ENCODE measurements at regions not wholly inside any gene's neighbourhood (a gene's known extent, or its start where the extent isn't known, plus 50 kb on each side); places are given as distances from the start of the nearest gene placed in this dataset.

DNA sequence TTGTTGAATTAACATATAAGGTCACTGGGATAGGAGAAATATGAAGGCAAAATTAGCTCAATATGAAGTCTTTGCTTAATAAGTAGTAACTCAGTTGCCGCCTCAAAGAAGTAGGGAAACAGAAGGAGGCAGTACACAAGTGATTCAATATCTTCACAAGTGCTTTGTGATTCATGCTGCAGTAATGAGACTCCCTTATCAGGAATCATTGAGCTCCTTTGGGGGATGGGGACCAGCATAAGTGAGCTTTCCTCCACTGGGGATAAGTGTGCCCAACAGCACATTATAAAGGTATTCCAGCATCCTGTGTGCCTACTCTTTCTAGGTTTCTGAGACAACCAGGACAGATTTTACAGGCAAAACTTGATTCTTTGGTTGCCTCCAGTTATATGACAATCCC lies 323.4 kb upstream of the UBE2E3 start:
- TF ChIP-seq, protein P1, sequence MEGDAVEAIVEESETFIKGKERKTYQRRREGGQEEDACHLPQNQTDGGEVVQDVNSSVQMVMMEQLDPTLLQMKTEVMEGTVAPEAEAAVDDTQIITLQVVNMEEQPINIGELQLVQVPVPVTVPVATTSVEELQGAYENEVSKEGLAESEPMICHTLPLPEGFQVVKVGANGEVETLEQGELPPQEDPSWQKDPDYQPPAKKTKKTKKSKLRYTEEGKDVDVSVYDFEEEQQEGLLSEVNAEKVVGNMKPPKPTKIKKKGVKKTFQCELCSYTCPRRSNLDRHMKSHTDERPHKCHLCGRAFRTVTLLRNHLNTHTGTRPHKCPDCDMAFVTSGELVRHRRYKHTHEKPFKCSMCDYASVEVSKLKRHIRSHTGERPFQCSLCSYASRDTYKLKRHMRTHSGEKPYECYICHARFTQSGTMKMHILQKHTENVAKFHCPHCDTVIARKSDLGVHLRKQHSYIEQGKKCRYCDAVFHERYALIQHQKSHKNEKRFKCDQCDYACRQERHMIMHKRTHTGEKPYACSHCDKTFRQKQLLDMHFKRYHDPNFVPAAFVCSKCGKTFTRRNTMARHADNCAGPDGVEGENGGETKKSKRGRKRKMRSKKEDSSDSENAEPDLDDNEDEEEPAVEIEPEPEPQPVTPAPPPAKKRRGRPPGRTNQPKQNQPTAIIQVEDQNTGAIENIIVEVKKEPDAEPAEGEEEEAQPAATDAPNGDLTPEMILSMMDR (conservative IDR thresholded peaks at IDR 0.05) = no peak

More for the DNA sequence above, 323.4 kb upstream of the UBE2E3 start:
- H3K4me1 ChIP-seq (ENCODE audit: insufficient read depth, low read length) = no peaks in the 10 kb centered on the region
- H4K5ac ChIP-seq (ENCODE audit: insufficient read length, low read depth, low read length) = no peak overlapping the region
- H3T11ph ChIP-seq (ENCODE audit: low read length) = no peak overlapping the region
- Mint-ChIP-seq H3K27ac (no peak overlapping the region), H3K27me3 (ENCODE audit: low read depth) (no peaks in the 10 kb centered on the region), H3K4me1 (peaks cover 5 to 16% of the 10 kb centered on the region in 2 experiments; a peak in 3 of 4 replicates), H3K4me3 (no peak overlapping the region), H3K9me3 (no peaks in the 10 kb centered on the region), H3K36me3 (ENCODE audit: insufficient read depth in 1 of 3, low read depth in 3 of 3) (no peaks in the 10 kb centered on the region)
- H3K79me2 ChIP-seq (ENCODE audit: insufficient read depth, low read length) = no peaks in the 10 kb centered on the region
- no peak overlapping the region for H3K23ac ChIP-seq (ENCODE audit: insufficient read length, low read depth, low read length)
- no peak overlapping the region for H3K18ac ChIP-seq (ENCODE audit: insufficient read length, low read depth, low read length)
- H3K27me3 ChIP-seq (ENCODE audit: insufficient read depth, low read length) = no peaks in the 10 kb centered on the region
- H3K14ac ChIP-seq (ENCODE audit: insufficient read depth, low read length) = no peak overlapping the region
- no peaks in the 10 kb centered on the region for H3K79me1 ChIP-seq (ENCODE audit: insufficient read depth, low read depth, low read length, poor library complexity, severe bottlenecking)
- no peak overlapping the region for H2BK12ac ChIP-seq (ENCODE audit: insufficient read length, low read depth, low read length)
- no peak overlapping the region for H3K27ac ChIP-seq (ENCODE audit: insufficient read length, low read depth, low read length)
- H3K9me3 ChIP-seq (ENCODE audit: control insufficient read depth, low read depth, low read length) = no peaks in the 10 kb centered on the region
- H2BK5ac ChIP-seq (ENCODE audit: insufficient read length, low read length) = no peak overlapping the region
- no peak for DNase-seq
- no peak overlapping the region for H4K91ac ChIP-seq (ENCODE audit: insufficient read length, low read depth, low read length)
- no peak overlapping the region for H2BK120ac ChIP-seq (ENCODE audit: low read depth, low read length, poor library complexity, severe bottlenecking)
- no peak overlapping the region for H4K8ac ChIP-seq (replicated peaks; ENCODE audit: insufficient read length, low read depth, low read length)
- no peaks in the 10 kb centered on the region for H3K23me2 ChIP-seq (ENCODE audit: insufficient read length, low read depth, low read length, poor library complexity, severe bottlenecking)
- no CpG with 5 or more reads among the region's 1 CpG for WGBS (ENCODE audit: extremely low coverage, insufficient read length, low lambda C conversion rate)
- H3K56ac ChIP-seq (ENCODE audit: insufficient read length, low read depth, low read length) = no peak overlapping the region
- H3K9ac ChIP-seq (ENCODE audit: extremely low read depth, insufficient read length, low read length) = no peak overlapping the region
- H2BK20ac ChIP-seq (ENCODE audit: low read depth, low read length, poor library complexity, severe bottlenecking) = no peak overlapping the region
- no peak overlapping the region for H2AK5ac ChIP-seq (ENCODE audit: insufficient read length, low read length)
- no peak overlapping the region for H2AFZ ChIP-seq (ENCODE audit: low read length)
- H3K4me2 ChIP-seq (ENCODE audit: insufficient read depth, insufficient read length, low read length) = no peak overlapping the region
- H4K20me1 ChIP-seq (ENCODE audit: control insufficient read depth, insufficient read depth, insufficient read length) = no peaks in the 10 kb centered on the region
- no peak overlapping the region for H3K4ac ChIP-seq (ENCODE audit: low read depth, low read length)
- H2BK15ac ChIP-seq (ENCODE audit: low read depth, low read length) = no peak overlapping the region

Data from H9 (cell line).